NT2/D1 (cell line): ENCODE measurements at regions not wholly inside any gene's neighbourhood (a gene's known extent, or its start where the extent isn't known, plus 50 kb on each side); places are given as distances from the start of the nearest gene placed in this dataset.

ENCODE experiments used
- SUZ12 ChIP-seq: IDR thresholded peaks from 2 replicates; pipeline ENCODE4 v1.6.1; 2011; ENCODE audit not compliant: insufficient read length, insufficient read depth; ENCODE audit errors: extremely low read depth
- ZNF274 ChIP-seq: IDR thresholded peaks from 2 replicates; pipeline ENCODE4 v1.6.1; 2011; ENCODE audit warnings: mild to moderate bottlenecking, low read depth, low read length

DNA sequence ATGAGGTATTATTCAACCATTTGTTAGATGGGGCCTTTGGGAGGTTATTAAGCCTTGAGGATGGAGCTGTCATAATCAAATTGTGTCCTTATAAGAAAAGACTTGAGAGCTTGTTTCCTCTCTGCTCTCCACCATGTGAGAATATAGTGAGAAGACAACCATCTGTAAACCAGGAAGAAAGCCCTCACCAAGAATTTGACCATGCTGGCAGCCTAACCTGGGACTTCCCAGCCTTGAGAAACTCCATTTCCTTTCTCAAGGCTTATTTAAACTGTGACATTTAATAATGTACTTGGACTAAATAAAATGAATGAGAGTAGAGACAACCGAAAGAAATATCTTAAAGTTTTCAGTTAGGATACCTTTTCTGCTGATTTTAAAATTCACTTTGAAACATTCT, 83.7 kb upstream of the GC start:
- TF ChIP-seq ZNF274, result no peak
- TF ChIP-seq SUZ12, result no peak
